Non-pigmented ciliary epithelial cell (primary cell): ENCODE measurements at regions not wholly inside any gene's neighbourhood (a gene's known extent, or its start where the extent isn't known, plus 50 kb on each side); places are given as distances from the start of the nearest gene placed in this dataset.

Experiments
- DNase-seq: peaks from one replicate; pipeline ENCODE4 v3.0.0-alpha.2; 2010; ENCODE audit warnings: low read depth

DNA sequence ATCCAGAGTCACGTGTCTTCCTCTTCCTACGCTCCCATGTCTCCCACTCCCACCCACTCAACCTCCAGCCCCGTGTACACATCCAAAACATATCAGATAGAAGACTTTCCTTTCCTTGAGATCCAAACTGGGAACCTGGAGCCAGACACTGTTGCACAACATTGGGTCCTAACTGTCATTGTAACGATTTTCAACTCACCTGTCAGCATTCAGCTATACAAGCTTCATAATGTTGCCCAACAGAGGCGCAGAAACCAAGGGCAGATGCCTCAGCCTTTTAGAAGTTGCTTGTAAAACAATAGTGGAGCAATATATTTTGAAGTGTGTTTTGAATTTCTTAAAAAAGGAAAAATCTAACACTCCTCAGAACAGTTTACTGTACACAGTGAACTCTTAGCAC lies 84.9 kb upstream of the GLIS3 start:
- DNase-seq = no peak

DNA sequence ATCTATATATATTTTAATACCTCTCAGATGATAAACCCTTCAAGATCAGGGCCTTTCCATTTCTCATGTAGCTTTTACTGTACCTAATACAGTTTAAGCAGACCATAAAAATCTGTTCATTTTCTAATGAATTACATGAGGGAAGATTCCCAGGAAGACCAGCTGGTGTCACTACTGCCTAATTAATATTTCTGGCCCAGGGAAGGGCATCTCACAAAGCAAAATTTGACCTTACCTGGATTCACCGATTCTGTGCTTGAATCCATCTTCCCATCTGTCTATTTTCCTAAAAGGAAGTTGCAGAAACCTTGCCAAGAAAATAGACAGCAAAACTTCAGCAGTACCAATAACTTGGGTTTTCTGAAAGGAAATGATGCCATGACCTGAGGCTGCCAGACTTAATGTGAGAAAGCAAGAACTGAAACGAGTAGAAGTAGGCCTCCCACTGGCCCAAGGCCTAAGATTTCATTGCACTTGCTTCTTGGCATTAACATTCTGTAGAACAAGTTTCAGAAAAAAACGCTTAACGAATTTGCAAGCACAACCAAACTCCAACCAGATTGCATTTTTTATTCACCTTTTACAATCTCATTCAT lies 83.0 kb upstream of the GLIS3 start:
- DNase-seq = peak; percentile 3

DNA sequence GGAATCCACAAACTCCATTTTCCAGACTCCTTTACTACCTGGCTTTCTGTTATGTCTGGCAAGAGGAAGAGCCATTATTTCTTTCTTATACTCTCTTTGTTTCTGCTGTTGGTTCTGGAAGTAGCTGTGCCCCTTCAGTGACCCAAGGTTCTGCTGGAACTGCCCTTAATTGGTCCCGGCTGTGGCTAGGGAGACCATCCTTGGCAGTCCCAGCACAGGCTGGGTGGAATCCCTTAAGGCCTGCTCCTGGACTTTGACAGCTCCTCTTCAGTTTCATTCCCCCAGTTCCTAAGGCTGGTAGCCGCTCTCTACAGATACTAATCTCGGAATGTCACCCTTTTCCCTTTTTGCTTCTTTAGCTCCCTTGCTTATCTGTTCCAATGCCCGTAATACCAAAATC lies 81.9 kb upstream of the GLIS3 start:
- no peak for DNase-seq

DNA sequence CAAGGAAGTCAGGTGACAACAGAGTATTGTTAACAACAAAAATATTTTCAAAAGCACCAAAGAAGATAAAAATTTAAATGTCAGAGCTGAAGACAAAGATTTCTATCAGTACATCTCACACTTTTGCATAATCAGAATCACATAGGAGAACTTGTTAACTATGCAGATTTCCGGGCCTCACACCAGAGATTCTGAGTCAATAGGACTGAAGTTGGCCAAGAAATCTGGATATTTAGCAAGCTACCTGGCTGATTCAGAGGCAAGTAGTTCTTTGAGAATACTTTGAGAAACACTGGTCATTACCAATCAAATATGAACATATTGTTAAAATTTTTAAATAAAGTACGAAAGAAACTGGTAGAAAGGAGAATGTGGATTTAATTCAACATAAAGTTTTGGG lies 80.5 kb upstream of the GLIS3 start:
- DNase-seq = no peak

DNA sequence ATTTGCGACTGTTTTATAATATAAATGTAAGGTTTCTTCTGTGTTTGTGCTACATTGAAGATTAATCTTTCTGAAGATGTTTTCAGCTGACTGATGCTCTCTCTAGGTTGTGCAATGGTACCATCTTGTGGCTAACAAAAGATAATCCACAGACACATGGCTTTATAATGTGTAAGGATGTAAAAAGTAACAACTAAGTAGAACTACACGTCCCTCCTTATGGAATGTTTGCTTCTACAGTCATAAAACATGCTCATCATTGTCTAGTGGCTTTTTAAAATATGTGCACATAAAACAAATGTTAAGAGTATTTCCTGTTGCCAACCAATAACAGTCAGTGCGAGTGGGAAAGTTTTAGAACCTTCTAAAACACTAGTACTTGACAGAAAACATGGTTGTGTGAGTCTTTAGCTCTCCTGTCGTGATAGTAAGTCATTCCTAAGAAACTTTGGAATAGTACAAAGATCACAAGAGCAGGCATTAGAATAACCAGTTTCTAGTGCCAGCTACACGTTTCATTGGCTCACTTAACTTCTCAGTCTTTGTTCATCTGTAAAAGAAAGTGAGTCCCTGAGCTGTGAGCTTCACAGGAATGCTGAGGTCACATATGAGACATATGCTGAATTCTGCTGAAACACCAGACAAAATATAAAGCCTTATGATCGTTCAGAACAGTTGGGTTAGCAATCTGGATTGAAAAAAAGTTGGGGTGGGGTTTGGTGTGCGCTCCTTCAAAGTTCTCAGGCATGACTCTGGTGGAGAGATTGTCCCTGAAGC lies 75.7 kb upstream of the GLIS3 start:
- peak; percentile 47 for DNase-seq

DNA sequence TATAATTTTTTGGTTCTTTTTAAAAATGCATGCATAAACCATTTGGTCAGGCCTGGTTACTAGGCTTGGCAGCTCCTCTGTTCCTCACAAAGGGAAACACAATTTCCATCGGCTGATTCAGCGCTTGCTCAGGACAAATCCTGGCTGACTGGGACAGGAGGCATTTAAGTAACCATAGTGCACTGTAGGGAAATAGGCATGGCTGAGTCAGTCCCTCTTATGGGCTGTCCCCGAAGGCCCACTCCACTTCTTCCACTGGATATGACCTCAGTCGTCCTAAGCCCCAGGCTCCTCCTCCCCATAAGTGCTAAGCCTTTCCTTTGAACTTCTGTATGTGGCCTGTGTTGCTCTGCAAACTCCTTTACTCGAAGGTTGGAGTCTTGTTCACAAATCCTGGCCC lies 71.2 kb upstream of the GLIS3 start:
- DNase-seq = peak; percentile 83

DNA sequence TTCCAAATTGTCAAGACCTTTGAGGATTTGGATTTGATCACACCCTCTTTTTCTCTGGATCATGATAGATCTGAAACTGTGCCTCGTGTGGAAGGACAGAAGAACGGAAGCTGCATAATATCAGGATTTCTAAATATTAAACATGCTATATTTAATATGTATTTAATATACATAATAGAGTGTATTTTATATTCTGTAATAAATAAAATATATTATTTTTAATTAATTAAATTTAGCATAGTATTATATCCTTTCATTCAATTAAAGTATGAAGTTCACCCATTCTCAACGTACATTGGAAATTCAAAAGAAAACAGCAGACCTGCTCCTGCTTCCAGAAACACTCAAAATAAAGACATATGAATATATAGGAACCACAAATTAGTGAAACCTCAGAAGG lies 70.6 kb upstream of the GLIS3 start:
- no peak for DNase-seq

DNA sequence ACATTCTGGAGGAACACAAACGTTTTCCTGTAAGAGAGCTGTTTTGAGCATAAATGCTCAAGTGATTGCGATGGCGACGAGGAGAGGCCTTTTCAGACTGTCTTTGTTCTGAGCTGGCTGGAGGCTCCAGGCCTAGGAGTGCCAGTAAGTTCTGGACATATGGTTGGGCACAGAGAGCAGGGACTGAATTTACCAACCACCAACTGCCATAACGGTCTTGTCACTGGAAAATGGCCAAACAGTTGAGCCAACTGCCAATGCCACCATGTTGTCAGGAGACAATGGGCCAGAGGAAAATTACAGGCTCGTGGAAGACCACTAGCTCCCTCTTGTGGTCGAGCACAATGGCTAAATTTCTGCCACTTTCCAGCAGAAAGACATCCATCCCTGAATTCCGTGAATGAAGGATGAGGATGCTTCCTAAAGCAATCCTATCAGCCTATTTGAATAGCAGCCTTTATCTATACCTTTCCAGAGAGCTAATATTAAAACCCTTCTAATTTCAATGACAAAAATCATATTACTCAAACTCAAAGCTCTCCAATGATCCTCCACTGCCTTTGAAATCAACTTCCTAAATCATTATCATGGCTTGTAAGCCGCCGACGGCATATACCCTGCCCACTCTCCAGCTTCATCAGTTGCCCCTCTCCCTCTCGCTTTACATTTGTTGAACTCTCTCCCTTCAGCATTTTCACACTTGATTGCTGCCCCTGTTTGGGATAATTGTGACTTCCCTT lies 66.9 kb upstream of the GLIS3 start:
- no peak for DNase-seq

DNA sequence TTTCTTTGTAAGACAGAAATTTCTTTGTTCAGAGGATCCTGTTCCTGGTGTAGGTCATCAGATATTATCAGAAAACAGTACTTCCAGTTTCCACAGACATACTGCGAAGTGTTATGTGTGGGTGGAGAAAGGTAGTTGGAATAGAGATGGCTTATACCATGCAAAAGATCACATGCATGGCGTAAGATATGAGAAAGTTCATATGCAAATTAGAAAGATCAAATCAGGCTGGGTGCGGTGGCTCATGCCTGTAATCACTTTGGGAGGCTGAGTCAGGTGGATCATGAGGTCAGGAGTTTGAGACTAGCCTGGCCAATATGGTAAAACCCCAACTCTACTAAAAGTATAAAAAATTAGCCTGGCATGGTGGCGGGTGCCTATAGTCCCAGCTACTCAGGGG lies 65.2 kb upstream of the GLIS3 start:
- no peak for DNase-seq

DNA sequence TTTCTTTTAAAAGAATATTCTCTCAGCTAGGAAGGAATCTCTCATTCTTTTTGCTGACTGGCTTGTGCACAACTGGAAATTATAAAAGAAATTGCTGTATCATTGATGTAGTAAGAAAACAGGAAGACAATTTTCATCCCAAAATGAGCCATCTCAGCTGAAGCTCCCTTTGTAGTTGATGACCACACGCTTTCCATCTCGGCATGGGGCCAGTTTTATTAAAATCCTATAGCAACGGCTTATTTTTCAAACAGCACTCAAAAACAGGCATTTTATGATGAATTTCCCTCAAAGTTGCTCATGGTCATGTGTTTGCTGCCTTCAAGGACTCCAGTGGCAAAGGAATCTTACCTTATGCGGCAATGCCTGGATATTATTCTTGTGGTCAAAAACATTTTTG lies 62.4 kb upstream of the GLIS3 start:
- DNase-seq = no peak

DNA sequence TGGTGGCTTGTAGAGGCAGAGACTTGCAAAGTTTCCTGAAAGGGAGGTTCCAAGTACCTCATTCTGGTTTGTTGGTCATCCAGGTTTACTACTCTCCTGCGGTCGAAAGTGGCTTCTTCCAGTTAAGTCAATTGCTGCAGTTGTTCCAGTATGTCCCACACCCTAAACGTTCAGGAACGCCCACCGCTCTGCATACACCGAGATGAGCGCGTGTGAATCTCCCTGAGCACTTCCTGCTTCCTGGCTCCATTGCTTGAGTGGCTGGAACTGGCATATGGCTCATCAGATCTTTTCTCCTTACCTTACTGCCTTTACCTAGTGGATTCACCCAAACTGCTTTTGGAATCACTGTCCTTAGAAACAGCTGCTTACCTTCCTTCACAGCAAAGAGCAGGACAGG lies 59.1 kb upstream of the GLIS3 start:
- DNase-seq = no peak

DNA sequence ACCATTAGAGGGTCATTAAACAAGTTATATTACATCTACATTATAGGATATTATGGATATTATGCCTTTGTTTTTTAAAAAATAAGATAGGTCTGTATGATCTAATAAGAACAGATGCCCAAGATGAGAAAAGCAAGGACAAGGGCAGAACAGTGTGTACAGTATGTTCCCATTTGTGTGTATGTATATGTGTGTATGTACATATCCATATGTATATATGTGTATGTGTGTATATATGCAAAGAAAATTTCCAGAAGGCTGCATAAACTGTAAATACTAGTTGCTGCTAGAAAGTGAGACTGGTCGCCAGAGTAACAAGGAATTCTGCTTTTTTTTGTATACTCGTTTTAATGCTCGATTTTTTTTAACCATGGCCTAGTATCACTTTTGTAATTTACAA lies 58.1 kb upstream of the GLIS3 start:
- DNase-seq = no peak

DNA sequence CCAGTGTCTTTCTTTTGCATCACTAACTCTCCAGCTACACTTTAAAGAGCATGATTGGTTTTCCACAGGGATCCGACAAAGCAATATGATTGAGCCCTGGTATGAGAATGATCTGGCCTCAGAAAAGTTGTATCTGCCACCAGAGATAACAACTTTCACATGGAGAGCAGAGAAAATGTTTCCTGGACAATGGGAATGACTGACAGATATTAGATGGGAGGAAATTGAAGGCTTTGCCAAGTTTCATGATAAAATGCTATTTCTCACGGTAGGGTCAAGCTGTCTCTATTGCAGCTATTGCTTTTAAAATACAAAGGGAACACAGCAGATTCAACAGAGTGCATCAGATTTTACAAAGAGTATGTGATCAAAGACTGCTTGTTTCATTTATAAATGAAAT lies 56.4 kb upstream of the GLIS3 start:
- DNase-seq = no peak

DNA sequence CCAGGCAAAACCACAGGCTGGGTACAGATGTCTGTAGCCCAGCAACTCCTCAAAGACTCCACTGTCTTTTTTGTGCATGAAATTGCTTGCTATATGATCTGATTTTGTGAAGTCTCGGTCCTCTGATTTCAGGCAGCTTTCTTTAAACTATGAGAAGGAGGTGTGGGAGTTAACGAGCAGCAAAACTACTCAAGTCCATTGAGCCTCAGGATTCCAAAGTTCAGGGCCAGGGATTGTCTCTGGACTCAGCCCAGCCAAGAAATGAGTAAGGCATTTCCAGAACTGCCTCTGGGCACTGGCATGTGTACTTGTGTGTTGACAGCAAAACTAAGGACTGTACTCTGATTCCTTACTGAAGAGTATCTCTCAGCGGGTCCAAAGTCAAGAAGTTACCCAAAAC lies 53.4 kb upstream of the GLIS3 start:
- DNase-seq = no peak

DNA sequence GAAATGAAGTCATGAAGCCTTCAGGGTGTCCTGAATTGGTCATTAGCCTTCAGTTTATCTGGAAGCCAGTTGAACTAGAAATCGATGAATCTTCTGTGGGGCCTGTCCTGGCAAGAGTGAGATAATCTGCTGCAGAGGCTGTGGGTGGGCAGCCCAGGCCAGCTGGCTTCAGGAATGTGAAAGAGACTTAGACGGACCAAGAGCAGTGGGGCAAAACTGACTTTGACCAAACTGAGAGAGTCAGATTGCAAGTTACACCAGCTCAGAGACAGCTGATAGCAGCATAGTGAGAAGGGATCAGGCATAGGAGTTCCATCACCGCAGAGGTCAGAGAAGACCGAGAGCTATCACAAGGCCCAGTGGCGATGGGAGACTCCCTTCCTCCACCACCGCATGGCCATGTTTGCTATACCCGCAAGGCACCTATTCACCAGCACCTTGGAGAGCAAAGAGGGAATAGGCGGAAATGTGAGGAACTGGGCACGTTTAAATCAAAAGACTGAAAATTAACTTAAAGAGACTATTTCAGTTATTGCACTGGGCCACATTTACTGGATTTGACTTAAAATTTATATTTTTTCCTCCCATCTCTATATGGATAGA lies 50.0 kb upstream of the GLIS3 start:
- no peak for DNase-seq
